Stomach (tissue), 8 donors: ENCODE measurements at regions not wholly inside any gene's neighbourhood (a gene's known extent, or its start where the extent isn't known, plus 50 kb on each side); places are given as distances from the start of the nearest gene placed in this dataset.

ENCODE experiments used
- DNase-seq, 2 donors: peaks; one replicate each; pipeline versions ENCODE4 v3.0.0 to v3.0.0-alpha.2; 2013 to 2019
- H3K27ac ChIP-seq, 5 donors: fragments of 200-600 bp in 4 of 5; sonication (generic) in 4 of 5; one replicate each; pipeline ENCODE4 v1.5.1; 2013 to 2019; ENCODE audit warnings: mild to moderate bottlenecking in 1 of 5, moderate library complexity in 1 of 5
- H3K27me3 ChIP-seq, 3 donors: fragments of 200-600 bp; sonication (generic); one replicate each; pipeline ENCODE4 v1.5.1; 2017 to 2019; ENCODE audit warnings: mixed run types in 1 of 3
- H3K36me3 ChIP-seq, 4 donors: fragments of 200-600 bp; sonication (generic); 1 replicate in 3 of 4; 2 replicates in 1 of 4; pipeline ENCODE4 v1.5.1; 2016 to 2019
- H3K4me1 ChIP-seq, 4 donors: fragments of 200-600 bp; sonication (generic); one replicate each; pipeline ENCODE4 v1.5.1; 2016 to 2019
- H3K4me3 ChIP-seq, 4 donors: fragments of 200-600 bp; sonication (generic) in 3 of 4; one replicate each; pipeline ENCODE4 v1.5.1; 2016 to 2019; ENCODE audit warnings: mild to moderate bottlenecking in 1 of 4
- H3K9me3 ChIP-seq, 4 donors: fragments of 200-600 bp; sonication (generic); one replicate each; pipeline ENCODE4 v1.5.1; 2016 to 2019
- CTCF ChIP-seq, 7 experiments: fragments of 450-650 bp in 4 of 7; fragments of 200-600 bp in 3 of 7; sonication (generic) in 3 of 7; IDR thresholded peaks; one replicate each; pipeline ENCODE4 v1.5.1; 2016 to 2019; ENCODE audit warnings: antibody characterized with exemption in 7 of 7, control low read depth in 2 of 7, mild to moderate bottlenecking in 1 of 7
- EP300 ChIP-seq: sonication (generic); formaldehyde crosslinking; IDR thresholded peaks from one replicate; pipeline ENCODE4 v1.6.1; 2017; ENCODE audit warnings: antibody characterized with exemption
- POLR2A ChIP-seq, 4 donors: fragments of 450-650 bp; IDR thresholded peaks; one replicate each; pipeline ENCODE4 v1.6.1; 2016; ENCODE audit warnings: antibody characterized with exemption in 4 of 4, control low read depth in 2 of 4, mild to moderate bottlenecking in 1 of 4, moderate library complexity in 1 of 4
- POLR2AphosphoS5 ChIP-seq, 3 donors: sonication (generic); formaldehyde crosslinking; IDR thresholded peaks; one replicate each; pipeline ENCODE4 v1.6.1; 2016; ENCODE audit warnings: antibody characterized with exemption in 3 of 3
- WGBS, 5 donors: extraction: QIAGEN DNeasy Blood & Tissue Kit in 3 of 5; methylation state at CpG; one replicate each; pipeline versions ENCODE4 v1.1.5 to v1.1.7; 2013 to 2018; 5-methylcytosine and 5-hydroxymethylcytosine counted together
- intact Hi-C: fragments of 100-400 bp; cut with DNase I; formaldehyde crosslinking; loops from one replicate; pipeline ENCODE4 v1.15.1; 2023; ENCODE audit warnings: low total_unique reads
- donor health status: healthy with polysubstance abuse.
- donor health status: Bipolar disorder and iron deficiency.
- donor health status: healthy.

- Histone ChIP-seq H3K36me3 (no peaks in the 10 kb centered on the region), H3K27ac (no peak overlapping the region), H3K9me3 (no peaks in the 10 kb centered on the region), H3K4me1 (peaks cover 0 to 12% (median 0%) of the 10 kb centered on the region in 4 donors), H3K4me3 (peak overlapping the region in 2 of 4 donors; percentile 20 to 21), H3K27me3 (no peaks in the 10 kb centered on the region)
- TF ChIP-seq CTCF (IDR thresholded peaks at IDR 0.05) (no peak), POLR2A (IDR thresholded peaks at IDR 0.05) (no peak), EP300 (no peak), POLR2AphosphoS5 (IDR thresholded peaks at IDR 0.05) (no peak)
- intact Hi-C loops, result no loop called here
- WGBS, 5 donors, result 70 to 85% (median 79%) methylated on average over 13 of the region's 13 CpGs
- DNase-seq, result peak in 1 of 2 donors; percentile 28
Observed at GRCh38 chr18:75130591-75131328, 78.2 kb downstream of the PTGR3 start.

GRCh38 chr18:75129717-75130477, 79.0 kb downstream of the PTGR3 start:
- no peak for DNase-seq
- H3K4me1 ChIP-seq, result peaks cover 0 to 12% (median 0%) of the 10 kb centered on the region in 4 donors
- H3K4me3 ChIP-seq, result no peak overlapping the region
- 91 to 94% (median 92%) methylated on average over 7 to 18 of the region's 18 CpGs for WGBS, 5 donors
- H3K27me3 ChIP-seq, result no peaks in the 10 kb centered on the region
- no peaks in the 10 kb centered on the region for H3K36me3 ChIP-seq
- TF ChIP-seq POLR2A (IDR thresholded peaks at IDR 0.05) (no peak), POLR2AphosphoS5 (IDR thresholded peaks at IDR 0.05) (no peak), EP300 (no peak), CTCF (IDR thresholded peaks at IDR 0.05) (no peak)
- H3K9me3 ChIP-seq, result no peaks in the 10 kb centered on the region
- no peak overlapping the region for H3K27ac ChIP-seq
- intact Hi-C loops, result no loop called here

- WGBS, 5 donors, result 88 to 95% (median 91%) methylated on average over 15 to 17 of the region's 17 CpGs
- Histone ChIP-seq H3K4me3 (no peak overlapping the region), H3K36me3 (no peaks in the 10 kb centered on the region), H3K4me1 (peaks cover 0 to 12% (median 0%) of the 10 kb centered on the region in 4 donors), H3K27me3 (no peaks in the 10 kb centered on the region), H3K9me3 (no peaks in the 10 kb centered on the region), H3K27ac (no peak overlapping the region)
- intact Hi-C loops, result no loop called here
- no peak for DNase-seq
- TF ChIP-seq EP300 (no peak), CTCF (IDR thresholded peaks at IDR 0.05) (no peak), POLR2AphosphoS5 (IDR thresholded peaks at IDR 0.05) (no peak), POLR2A (IDR thresholded peaks at IDR 0.05) (no peak)
Observed at GRCh38 chr18:75128911-75129716, 79.8 kb downstream of the PTGR3 start.

GRCh38 chr18:75128051-75128605, 80.8 kb downstream of the PTGR3 start:
- no peak for DNase-seq
- TF ChIP-seq CTCF (IDR thresholded peaks at IDR 0.05) (no peak), POLR2A (IDR thresholded peaks at IDR 0.05) (no peak), EP300 (no peak), POLR2AphosphoS5 (IDR thresholded peaks at IDR 0.05) (no peak)
- intact Hi-C loops, result no loop called here
- Histone ChIP-seq H3K4me1 (peaks cover 0 to 12% (median 0%) of the 10 kb centered on the region in 4 donors), H3K27ac (no peak overlapping the region), H3K9me3 (no peaks in the 10 kb centered on the region), H3K27me3 (no peaks in the 10 kb centered on the region), H3K4me3 (no peak overlapping the region), H3K36me3 (no peaks in the 10 kb centered on the region)
- WGBS, 5 donors, result 87 to 96% (median 92%) methylated on average over 3 to 7 of the region's 7 CpGs
